IPS-18a (cell line): ENCODE measurements at regions not wholly inside any gene's neighbourhood (a gene's known extent, or its start where the extent isn't known, plus 50 kb on each side); places are given as distances from the start of the nearest gene placed in this dataset.

ENCODE experiments used
- H3K27ac ChIP-seq: one replicate; pipeline ENCODE4 v1.5.1; 2013; ENCODE audit warnings: low read length
- H3K27me3 ChIP-seq: one replicate; pipeline ENCODE4 v1.6.1; 2013; ENCODE audit warnings: mild to moderate bottlenecking, low read length; ENCODE audit not compliant: control insufficient read depth, insufficient read depth
- H3K36me3 ChIP-seq: one replicate; pipeline ENCODE4 v1.6.1; 2013; ENCODE audit warnings: low read depth, low read length; ENCODE audit not compliant: control insufficient read depth
- H3K4me1 ChIP-seq: one replicate; pipeline ENCODE4 v1.6.1; 2013; ENCODE audit warnings: low read depth, low read length; ENCODE audit not compliant: control insufficient read depth
- H3K4me3 ChIP-seq: one replicate; pipeline ENCODE4 v1.5.1; 2013; ENCODE audit warnings: low read length
- H3K9ac ChIP-seq: one replicate; pipeline ENCODE4 v1.6.1; 2013; ENCODE audit warnings: mild to moderate bottlenecking, low read length, moderate library complexity
- H3K9me3 ChIP-seq: one replicate; pipeline ENCODE4 v1.6.1; 2013; ENCODE audit warnings: low read depth, low read length; ENCODE audit not compliant: control insufficient read depth

- Histone ChIP-seq H3K27me3 (peaks cover 17% of the 10 kb centered on the region), H3K9ac (no peak overlapping the region), H3K27ac (no peak overlapping the region), H3K36me3 (no peaks in the 10 kb centered on the region), H3K4me3 (no peak overlapping the region), H3K9me3 (no peaks in the 10 kb centered on the region), H3K4me1 (peaks cover 7% of the 10 kb centered on the region)
These were observed 389.5 kb downstream of the MTX2 start for GRCh38 chr2:176658708-176659107.

GRCh38 chr2:176662753-176663152 is 393.5 kb downstream of the MTX2 start:
- peaks cover 45% of the 10 kb centered on the region for H3K27me3 ChIP-seq
- no peaks in the 10 kb centered on the region for H3K9me3 ChIP-seq
- no peaks in the 10 kb centered on the region for H3K4me1 ChIP-seq
- no peak overlapping the region for H3K27ac ChIP-seq
- no peak overlapping the region for H3K4me3 ChIP-seq
- H3K9ac ChIP-seq = no peak overlapping the region
- H3K36me3 ChIP-seq = no peaks in the 10 kb centered on the region

DNA sequence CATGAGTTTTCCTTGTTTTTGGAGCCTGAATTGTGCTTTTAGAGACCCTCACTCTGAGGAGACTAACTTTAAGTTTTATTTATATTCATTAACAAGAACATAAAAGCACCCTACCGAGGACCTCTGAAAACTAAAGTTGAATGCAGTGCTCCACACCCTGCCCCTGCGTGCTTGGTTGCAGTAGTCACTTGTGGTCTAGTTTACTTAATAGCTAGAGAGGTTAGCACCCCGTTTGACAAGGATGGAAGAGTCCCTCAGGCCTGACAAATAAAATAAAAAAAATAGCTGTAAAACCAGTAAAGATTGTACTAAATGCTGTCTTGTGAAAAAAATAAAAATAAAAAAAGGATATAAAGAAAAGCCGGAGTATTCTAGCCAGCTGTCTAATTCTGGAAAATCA is 395.2 kb downstream of the MTX2 start:
- peaks cover 2% of the 10 kb centered on the region for H3K4me1 ChIP-seq
- H3K27me3 ChIP-seq = peaks cover 42% of the 10 kb centered on the region
- no peak overlapping the region for H3K4me3 ChIP-seq
- H3K9me3 ChIP-seq = no peaks in the 10 kb centered on the region
- H3K36me3 ChIP-seq = no peaks in the 10 kb centered on the region
- H3K27ac ChIP-seq = no peak overlapping the region
- no peak overlapping the region for H3K9ac ChIP-seq

- Histone ChIP-seq H3K9me3 (no peaks in the 10 kb centered on the region), H3K4me1 (peaks cover 6% of the 10 kb centered on the region), H3K36me3 (no peaks in the 10 kb centered on the region), H3K9ac (no peak overlapping the region), H3K27ac (no peak overlapping the region), H3K4me3 (no peak overlapping the region), H3K27me3 (peaks cover 42% of the 10 kb centered on the region)
These were observed 395.8 kb downstream of the MTX2 start for GRCh38 chr2:176665086-176665485.

DNA sequence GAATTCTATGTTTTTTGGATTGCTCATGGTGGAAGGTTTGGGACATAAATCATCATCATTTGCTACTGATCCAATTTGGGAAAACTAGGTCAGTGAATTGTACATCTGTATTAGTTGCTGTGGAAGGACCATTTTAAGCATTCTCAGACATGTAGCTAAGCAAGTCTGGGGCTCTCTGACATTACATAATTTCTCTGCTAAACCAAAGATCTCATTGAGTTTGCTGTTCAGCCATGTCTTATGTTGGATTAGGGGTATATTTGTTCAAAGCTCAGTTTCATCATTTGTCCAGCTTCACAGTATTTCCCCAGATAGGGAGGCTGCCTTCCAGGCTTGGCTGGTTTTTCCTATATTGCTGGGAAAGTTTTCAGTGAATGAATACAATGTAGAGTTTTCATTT is 399.7 kb downstream of the MTX2 start:
- H3K4me3 ChIP-seq = no peak overlapping the region
- H3K4me1 ChIP-seq = peaks cover 6% of the 10 kb centered on the region
- H3K27me3 ChIP-seq = peaks cover 26% of the 10 kb centered on the region
- H3K27ac ChIP-seq = no peak overlapping the region
- no peaks in the 10 kb centered on the region for H3K9me3 ChIP-seq
- no peak overlapping the region for H3K9ac ChIP-seq
- H3K36me3 ChIP-seq = no peaks in the 10 kb centered on the region

DNA sequence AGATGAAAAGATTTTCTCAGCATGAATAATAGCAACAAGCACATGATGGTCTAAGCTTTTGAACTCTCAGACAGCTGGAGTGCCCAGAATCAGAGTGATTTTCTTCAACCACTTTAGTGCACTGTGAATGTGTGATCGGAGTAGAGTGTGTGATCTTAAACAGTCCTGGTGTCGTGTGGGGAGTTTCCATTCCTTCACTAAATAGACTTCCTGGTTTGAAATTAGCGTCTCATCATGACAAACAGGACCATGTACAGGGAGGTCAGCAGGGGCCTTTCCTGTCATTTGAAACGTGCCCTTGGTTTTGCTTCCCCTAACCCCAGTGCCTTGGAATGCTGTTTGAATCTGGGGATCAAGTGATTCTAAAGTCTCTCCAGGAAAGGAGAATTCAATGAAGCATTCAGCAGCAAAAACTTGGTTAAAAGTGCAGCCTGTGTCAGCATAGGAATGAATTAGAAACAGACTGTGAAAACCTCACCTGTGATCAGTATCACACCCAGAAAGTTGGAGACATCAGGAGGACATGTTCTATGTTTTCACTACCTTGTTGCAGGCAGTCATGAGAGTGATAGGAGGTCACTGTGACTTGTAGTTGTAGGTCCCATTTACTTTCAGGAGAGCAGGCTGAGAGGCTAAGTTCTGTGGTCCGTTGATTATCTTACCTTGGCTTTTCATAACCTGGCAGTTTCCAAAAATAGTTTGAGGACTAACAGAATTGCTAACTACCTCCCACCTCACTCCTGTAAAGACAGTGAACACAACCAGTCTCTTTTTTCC is 400.3 kb downstream of the MTX2 start:
- peaks cover 6% of the 10 kb centered on the region for H3K4me1 ChIP-seq
- H3K9me3 ChIP-seq = no peaks in the 10 kb centered on the region
- H3K27me3 ChIP-seq = peaks cover 21% of the 10 kb centered on the region
- no peak overlapping the region for H3K4me3 ChIP-seq
- H3K27ac ChIP-seq = no peak overlapping the region
- H3K9ac ChIP-seq = no peak overlapping the region
- no peaks in the 10 kb centered on the region for H3K36me3 ChIP-seq

DNA sequence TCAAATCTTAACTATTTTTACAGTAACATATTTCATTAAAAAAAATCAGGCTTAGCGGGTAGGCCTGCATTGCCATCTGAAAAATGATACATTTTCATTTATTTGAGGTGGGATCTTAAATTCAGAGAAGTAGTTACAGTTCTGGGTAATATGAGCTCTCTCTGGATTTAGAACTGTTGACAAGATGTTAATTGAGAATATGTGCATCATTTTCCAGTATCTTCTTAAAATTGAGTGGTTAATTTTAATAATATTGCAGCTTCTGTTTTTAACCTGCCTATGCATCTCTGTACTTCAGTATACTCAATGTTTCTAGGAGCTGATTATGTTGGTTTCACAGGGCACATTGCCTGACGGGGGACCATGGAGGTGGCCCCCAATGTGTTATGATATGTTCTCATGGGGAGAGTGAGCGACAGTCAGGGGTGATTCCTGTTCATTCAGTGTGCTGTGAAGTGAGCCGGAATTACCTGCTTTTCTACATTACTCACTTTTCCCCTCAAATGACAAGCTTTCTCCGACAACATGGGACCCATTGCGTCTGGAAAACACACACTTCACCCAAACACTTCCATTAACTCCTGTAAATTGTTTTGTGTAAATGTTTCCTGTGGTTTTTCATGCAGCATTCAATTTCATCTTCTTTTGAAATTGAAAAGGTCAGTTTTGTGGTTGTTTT is 406.2 kb downstream of the MTX2 start:
- H3K27ac ChIP-seq = no peak overlapping the region
- no peaks in the 10 kb centered on the region for H3K36me3 ChIP-seq
- peaks cover 19% of the 10 kb centered on the region for H3K4me1 ChIP-seq

DNA sequence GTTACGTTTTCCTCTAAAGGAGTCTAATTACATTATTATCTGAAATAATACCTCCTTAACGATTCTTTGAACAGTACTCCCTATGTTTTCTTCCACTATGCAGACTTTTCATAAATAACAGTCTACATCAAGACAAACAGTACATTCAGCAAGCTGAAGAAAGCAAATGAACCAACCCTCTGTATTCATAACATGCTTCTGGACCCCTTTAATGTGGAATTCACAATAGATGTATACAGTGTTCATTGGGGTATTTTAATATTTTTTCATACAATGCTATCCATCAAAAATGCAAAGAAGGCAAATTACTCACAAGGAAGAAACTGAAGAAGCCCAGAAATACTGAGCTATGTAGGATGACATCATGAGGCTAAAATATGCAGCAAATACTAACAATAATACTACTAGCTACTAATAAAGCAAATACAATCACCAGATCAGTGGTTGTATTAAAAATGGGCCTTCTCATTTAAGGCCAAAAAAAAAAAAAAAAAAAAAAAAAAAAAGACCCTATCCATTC is 408.6 kb downstream of the MTX2 start:
- peaks cover 23% of the 10 kb centered on the region for H3K4me1 ChIP-seq
- H3K9me3 ChIP-seq = no peaks in the 10 kb centered on the region
- H3K36me3 ChIP-seq = no peaks in the 10 kb centered on the region
- no peak overlapping the region for H3K4me3 ChIP-seq
- no peaks in the 10 kb centered on the region for H3K27me3 ChIP-seq
- H3K9ac ChIP-seq = no peak overlapping the region
- H3K27ac ChIP-seq = no peak overlapping the region

More for the DNA sequence above, 406.2 kb downstream of the MTX2 start:
- H3K9me3 ChIP-seq = no peaks in the 10 kb centered on the region
- H3K27me3 ChIP-seq = no peaks in the 10 kb centered on the region
- H3K4me3 ChIP-seq = no peak overlapping the region
- no peak overlapping the region for H3K9ac ChIP-seq

- Histone ChIP-seq H3K4me3 (no peak overlapping the region), H3K9me3 (no peaks in the 10 kb centered on the region), H3K4me1 (peaks cover 23% of the 10 kb centered on the region), H3K27ac (no peak overlapping the region), H3K36me3 (no peaks in the 10 kb centered on the region), H3K9ac (no peak overlapping the region), H3K27me3 (no peaks in the 10 kb centered on the region)
These were observed 409.3 kb downstream of the MTX2 start for GRCh38 chr2:176678571-176678970.

DNA sequence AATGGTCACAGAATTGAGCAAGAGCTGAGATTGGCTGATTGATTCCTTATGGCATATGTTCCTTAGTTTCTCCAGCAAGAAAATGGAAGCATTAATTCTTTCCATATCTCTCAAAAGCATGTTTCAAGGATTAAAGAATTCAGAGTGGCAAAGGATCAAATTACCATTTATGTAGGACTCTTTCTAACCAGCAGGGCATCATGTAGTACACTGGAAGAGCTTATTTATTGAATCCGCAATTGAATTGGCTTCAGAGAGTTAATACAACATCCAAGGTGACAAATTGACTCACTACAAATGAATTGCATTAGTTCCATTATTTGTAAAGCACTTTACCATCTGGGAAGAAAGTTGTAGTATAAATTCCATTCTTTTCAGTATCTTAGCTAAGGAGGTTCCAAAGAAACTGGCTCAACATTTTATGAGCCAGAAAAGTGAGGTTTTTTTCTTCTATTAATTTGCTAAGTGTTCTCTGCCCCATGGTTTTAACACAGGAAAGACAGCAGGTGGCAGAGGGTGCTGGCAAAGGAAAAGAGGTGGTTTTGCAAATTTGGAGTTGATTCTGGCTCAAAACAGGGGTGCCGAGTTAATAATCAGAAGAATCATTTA is 409.9 kb downstream of the MTX2 start:
- no peaks in the 10 kb centered on the region for H3K9me3 ChIP-seq
- H3K36me3 ChIP-seq = no peaks in the 10 kb centered on the region
- no peak overlapping the region for H3K27ac ChIP-seq
- H3K4me1 ChIP-seq = peaks cover 23% of the 10 kb centered on the region
- H3K27me3 ChIP-seq = no peaks in the 10 kb centered on the region
- no peak overlapping the region for H3K9ac ChIP-seq
- H3K4me3 ChIP-seq = no peak overlapping the region

- Histone ChIP-seq H3K9me3 (no peaks in the 10 kb centered on the region), H3K4me3 (no peak overlapping the region), H3K36me3 (no peaks in the 10 kb centered on the region), H3K27ac (no peak overlapping the region), H3K27me3 (no peaks in the 10 kb centered on the region), H3K4me1 (peaks cover 19% of the 10 kb centered on the region), H3K9ac (no peak overlapping the region)
These were observed 411.8 kb downstream of the MTX2 start for GRCh38 chr2:176680916-176681516.
